ENCODE measurements at regions not wholly inside any gene's neighbourhood (a gene's known extent, or its start where the extent isn't known, plus 50 kb on each side); places are given as distances from the start of the nearest gene placed in this dataset.
"Not testable (repeated sequence)": the region's sequence is repeated elsewhere in the genome, so short reads cannot be mapped to it uniquely, and the experiment has no call there.

DNA sequence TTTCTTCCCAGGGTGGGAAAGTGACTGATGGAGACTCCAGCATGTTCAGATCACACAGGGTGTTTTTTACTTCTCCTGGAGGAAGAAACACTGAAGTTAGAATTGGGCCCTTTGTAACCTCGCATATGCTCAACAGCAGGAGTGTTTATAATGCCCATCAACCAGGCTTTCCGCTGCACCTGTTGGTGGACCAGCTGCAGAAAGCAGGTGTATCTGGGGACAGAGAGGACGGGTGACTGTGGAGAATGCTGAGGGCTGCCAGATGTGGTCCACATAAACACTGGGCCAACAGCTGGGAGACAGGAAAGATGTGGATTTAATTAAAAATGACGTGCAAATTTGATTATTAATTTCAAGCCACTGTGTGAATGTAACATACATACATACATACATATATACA lies 335.5 kb upstream of the SPRED2 start:
- DNase-seq: no peak

- DNase-seq: no peak
Measured at GRCh38 chr2:65766768-65767267, 334.4 kb upstream of the SPRED2 start.

DNA sequence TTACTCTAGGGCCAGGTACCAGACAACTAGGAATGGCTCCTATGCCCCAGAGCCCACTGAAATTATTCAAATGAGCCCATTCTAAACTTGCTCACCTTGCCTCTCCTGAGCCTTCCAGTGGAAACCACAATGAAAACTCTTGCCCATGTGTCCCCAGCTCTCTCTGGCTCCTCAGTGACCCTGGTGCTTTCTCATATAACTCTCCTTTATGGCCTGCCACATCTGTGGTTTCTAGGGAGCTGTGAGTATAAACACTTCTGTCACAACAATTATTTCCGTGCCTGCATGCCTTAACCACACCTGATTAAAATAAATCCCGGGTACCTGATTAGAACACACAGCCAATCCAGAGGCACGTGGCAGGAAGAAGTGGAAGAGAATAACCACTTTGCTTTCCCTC lies 333.0 kb upstream of the SPRED2 start:
- DNase-seq: no peak

- no peak for DNase-seq
Measured at GRCh38 chr2:65762068-65762467, 329.7 kb upstream of the SPRED2 start.

- no peak for DNase-seq
Measured at GRCh38 chr2:65754219-65754618, 321.8 kb upstream of the SPRED2 start.

DNA sequence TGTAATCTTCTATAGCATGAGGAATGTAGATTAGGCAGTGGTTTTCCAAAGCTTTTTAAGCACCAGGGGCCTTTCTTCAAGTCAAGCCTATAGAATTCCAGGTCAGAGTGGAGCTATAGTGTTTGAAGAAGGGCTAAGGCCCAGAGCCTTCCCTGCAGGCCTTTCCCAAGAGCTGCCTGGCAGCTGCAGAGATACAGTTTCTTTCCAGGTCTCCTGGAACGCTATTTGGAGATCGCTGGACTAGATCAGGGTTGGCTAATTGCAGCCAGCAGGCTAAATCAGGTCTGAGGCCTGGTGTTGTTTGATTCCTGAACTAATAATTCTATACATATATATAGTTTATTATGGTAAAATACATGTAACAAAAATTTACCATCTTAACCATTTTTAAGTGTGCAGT lies 319.0 kb upstream of the SPRED2 start:
- DNase-seq: no peak

DNA sequence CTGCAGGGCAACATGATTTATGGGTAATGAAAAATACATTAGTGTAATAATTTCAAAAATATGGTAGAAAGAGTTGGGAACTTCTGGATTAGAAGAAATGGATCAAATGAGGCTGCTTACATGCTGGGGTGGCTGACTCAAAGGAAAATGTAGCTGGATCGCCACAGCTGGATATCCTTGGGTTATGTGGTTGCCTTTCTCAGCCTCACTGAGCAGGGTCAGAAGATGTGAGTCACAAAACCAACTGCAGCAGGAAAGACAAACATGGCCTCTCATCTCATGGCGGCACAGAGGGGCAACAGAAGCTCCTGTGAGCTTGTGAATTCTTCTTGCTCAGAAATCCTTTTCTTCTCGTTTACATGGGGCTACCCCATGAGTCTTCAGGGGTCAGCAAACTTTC lies 317.1 kb upstream of the SPRED2 start:
- no peak for DNase-seq

DNA sequence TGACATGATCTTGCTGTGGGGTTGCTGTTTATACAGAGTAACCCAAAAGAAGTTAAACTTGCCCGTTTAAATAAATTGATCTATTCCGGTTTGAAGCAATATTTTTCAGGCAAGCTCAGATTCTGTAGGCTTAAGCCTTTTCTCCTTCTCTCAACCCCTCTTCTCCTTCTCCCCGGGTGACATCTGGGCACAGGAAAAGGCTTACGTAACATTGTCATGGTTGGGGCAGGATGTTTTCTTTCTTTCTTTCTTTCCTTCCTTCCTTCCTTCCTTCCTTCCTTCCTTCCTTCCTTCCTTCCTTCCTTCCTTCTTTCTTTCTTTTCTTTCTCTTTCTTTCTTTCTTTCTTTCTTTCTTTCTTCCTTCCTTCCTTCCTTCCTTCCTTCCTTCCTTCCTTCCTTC lies 315.5 kb upstream of the SPRED2 start:
- DNase-seq: not testable (repeated sequence)

- no peak for DNase-seq
Measured at GRCh38 chr2:65746931-65747675, 314.7 kb upstream of the SPRED2 start.

DNA sequence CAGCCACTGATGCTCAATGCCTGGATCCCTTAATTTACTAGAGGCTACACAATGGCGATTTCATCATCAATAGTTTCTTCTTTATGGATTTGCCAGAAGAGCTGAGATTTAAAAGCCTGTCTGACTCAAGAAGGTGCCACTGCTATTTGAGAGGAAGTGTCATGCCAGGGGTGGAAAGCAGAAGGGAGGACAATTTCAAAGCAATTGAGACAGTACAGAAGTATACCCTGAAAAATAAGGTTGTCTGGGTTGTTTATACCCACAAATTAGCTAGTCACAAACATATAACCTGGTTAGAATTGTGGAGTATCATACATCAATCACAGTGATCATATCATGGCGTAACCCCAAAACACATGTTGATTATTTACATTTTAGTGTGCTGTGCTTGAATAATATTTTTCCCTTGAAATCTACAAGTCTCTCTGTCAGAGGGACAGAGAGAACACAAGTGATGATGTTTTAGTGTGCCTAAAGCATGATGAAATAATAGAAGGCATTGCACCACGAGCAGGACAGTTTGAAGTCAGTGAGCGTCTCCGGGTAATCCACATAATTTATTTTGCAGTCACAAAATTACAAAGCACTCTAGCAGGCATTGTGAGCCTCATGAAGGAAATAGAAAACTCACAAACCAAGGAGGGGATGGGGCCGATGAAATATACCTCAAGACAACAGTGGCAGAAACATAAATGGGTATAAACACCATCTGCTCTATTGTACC lies 312.2 kb upstream of the SPRED2 start:
- DNase-seq: no peak

GRCh38 chr2:65742977-65743376 lies 310.6 kb upstream of the SPRED2 start:
- no peak for DNase-seq

GRCh38 chr2:65739927-65740326 lies 307.5 kb upstream of the SPRED2 start:
- no peak for DNase-seq

- DNase-seq: no peak
Measured at GRCh38 chr2:65737452-65738011, 305.1 kb upstream of the SPRED2 start.

GRCh38 chr2:65731476-65731875 lies 299.1 kb upstream of the SPRED2 start:
- DNase-seq: peak; percentile 11

GRCh38 chr2:65730186-65730585 lies 297.8 kb upstream of the SPRED2 start:
- no peak for DNase-seq

DNA sequence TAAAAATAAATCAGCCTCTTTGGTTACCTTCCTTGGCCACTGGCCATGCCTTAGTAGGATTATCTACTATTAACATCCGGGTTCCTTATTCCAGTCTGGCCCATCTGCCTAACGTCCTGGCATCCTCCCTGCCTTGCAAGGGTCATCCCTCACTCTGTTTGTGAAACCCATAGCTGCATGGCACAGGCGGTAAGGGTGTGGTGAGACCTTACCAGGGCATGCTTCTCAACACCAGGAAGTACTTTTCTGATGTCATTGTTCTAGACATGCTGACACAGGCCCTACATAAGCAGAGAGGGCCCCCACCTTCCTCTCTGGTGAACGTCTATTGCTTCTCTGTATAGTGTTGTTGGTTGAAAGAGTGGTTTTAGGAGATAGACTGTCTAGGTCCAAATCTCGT lies 296.8 kb upstream of the SPRED2 start:
- DNase-seq: no peak

DNA sequence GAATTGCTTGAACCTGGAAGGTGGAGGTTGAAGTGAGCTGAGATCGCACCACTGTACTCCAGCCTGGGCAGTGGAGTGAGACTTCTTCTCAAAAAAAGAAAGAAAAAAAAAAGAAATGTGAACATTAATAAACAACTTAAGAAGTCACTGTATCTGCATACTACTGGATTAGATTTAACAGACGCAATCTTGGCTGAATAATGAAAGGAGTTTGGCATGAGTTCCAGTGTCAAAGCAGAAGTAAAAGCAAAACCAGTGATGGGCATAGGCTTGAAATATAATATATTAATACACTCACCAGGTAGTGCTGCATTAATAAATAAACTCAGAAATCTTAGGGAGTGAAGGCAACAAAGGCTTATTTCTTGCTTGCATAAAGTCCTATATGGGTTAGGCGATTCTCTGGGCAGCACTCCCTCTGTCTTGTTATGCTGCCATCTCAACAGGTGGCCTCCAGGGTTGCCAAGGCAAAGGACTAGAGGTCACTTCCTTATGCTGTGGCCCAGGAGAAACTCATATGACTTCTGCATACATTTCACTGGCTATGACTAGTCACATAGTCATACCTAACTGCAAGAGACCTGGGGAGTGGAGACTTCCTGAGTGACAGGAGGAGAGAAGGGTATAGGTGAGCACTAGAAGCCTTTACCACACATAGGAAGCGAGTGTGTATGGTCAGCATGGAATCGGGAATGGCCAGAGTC lies 296.2 kb upstream of the SPRED2 start:
- no peak for DNase-seq

GRCh38 chr2:65727816-65728215 lies 295.4 kb upstream of the SPRED2 start:
- no peak for DNase-seq

DNA sequence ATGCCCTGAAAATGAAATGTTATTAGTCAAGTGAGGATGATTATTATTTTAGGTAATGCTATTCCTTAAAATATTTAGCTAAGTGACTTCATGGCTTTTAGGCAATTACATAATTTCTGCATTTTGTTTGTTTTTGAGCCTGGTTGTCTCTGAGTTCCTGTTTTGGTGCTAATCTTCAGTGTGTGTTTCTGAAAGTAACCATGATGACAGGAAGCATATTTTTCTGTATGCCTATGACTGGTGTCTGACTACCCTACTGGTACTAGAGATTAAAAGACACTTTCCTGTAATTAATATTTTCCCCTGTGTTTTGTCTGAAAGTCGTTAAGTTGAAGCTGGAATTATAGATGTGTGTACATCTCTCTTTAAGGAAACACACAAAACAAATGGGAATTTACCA lies 295.0 kb upstream of the SPRED2 start:
- no peak for DNase-seq

- DNase-seq: no peak
Measured at GRCh38 chr2:65724752-65725151, 292.4 kb upstream of the SPRED2 start.

DNA sequence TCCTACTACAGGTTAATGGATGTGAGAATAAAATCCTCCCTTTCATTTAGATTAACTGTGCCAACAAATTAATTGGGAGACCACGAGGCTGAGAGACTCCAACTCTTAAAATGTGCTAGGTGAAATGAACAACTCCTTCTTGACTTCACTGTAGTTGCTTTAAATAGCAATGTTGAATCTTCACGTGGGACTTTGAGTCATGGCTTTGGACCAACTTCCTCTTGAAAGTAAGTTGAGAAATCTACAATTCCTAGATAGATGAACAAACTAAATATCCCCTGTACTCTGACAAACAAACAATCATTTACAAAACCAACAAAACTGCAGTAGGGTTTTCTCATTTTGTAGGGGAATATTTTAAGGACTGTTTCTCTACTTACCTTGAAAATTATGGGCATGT lies 291.9 kb upstream of the SPRED2 start:
- DNase-seq: no peak

- DNase-seq: peak; percentile 44
Measured at GRCh38 chr2:65722028-65722778, 289.8 kb upstream of the SPRED2 start.

GRCh38 chr2:65716698-65717097 lies 284.3 kb upstream of the SPRED2 start:
- DNase-seq: no peak
